ENCODE measurements at regions not wholly inside any gene's neighbourhood (a gene's known extent, or its start where the extent isn't known, plus 50 kb on each side); places are given as distances from the start of the nearest gene placed in this dataset.

DNA sequence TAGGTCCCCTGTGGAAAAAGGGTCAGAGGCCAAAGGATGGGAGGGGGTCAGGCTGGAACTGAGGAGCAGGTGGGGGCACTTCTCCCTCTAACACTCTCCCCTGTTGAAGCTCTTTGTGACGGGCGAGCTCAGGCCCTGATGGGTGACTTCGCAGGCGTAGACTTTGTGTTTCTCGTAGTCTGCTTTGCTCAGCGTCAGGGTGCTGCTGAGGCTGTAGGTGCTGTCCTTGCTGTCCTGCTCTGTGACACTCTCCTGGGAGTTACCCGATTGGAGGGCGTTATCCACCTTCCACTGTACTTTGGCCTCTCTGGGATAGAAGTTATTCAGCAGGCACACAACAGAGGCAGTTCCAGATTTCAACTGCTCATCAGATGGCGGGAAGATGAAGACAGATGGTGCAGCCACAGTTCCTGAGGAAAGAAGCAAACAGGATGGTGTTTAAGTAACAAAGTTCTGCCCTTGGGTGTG, 165.8 kb downstream of the RPIA start:
- H3K36me3 ChIP-seq (ENCODE audit: control insufficient read depth, insufficient read depth, low read length), result no peaks in the 10 kb centered on the region
- TF ChIP-seq, protein P1, sequence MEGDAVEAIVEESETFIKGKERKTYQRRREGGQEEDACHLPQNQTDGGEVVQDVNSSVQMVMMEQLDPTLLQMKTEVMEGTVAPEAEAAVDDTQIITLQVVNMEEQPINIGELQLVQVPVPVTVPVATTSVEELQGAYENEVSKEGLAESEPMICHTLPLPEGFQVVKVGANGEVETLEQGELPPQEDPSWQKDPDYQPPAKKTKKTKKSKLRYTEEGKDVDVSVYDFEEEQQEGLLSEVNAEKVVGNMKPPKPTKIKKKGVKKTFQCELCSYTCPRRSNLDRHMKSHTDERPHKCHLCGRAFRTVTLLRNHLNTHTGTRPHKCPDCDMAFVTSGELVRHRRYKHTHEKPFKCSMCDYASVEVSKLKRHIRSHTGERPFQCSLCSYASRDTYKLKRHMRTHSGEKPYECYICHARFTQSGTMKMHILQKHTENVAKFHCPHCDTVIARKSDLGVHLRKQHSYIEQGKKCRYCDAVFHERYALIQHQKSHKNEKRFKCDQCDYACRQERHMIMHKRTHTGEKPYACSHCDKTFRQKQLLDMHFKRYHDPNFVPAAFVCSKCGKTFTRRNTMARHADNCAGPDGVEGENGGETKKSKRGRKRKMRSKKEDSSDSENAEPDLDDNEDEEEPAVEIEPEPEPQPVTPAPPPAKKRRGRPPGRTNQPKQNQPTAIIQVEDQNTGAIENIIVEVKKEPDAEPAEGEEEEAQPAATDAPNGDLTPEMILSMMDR (IDR thresholded peaks at IDR 0.05; ENCODE audit: insufficient read depth, low read length, poor library complexity, severe bottlenecking), result no peak
- no peak overlapping the region for H3K4me3 ChIP-seq (ENCODE audit: low read depth, low read length)
- no peak for DNase-seq (ENCODE audit: low read depth)
- H3K27me3 ChIP-seq (ENCODE audit: control insufficient read depth, insufficient read depth, low read length), result no peaks in the 10 kb centered on the region

DNA sequence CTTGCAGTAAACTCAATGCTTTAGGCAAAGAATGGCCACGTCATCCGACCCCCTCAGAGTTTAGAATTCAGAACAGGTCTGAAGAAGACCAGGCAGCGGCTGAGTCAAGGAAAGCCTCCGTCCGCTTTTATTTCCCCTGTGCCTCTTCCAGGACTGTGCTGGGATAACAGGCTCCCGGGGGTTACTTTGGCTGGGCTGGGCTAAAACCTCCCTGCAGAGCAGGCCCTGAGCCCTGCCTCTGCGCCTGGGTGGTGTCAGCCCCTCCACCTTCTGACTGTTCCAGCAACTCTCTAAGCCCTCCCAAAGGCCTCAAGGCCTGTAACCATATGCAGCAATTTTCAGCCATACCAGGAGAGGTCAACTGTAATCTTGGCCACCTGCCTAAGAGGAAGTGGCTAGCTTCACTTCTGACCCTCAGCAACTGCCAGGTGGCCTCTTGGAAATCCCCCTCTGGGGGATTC, 166.5 kb downstream of the RPIA start:
- H3K27me3 ChIP-seq (ENCODE audit: control insufficient read depth, insufficient read depth, low read length), result no peaks in the 10 kb centered on the region
- peak; percentile 54 for DNase-seq (ENCODE audit: low read depth)
- no peak overlapping the region for H3K4me3 ChIP-seq (ENCODE audit: low read depth, low read length)
- no peaks in the 10 kb centered on the region for H3K36me3 ChIP-seq (ENCODE audit: control insufficient read depth, insufficient read depth, low read length)
- TF ChIP-seq, protein P1 (IDR thresholded peaks at IDR 0.05; ENCODE audit: insufficient read depth, low read length, poor library complexity, severe bottlenecking), result no peak

DNA sequence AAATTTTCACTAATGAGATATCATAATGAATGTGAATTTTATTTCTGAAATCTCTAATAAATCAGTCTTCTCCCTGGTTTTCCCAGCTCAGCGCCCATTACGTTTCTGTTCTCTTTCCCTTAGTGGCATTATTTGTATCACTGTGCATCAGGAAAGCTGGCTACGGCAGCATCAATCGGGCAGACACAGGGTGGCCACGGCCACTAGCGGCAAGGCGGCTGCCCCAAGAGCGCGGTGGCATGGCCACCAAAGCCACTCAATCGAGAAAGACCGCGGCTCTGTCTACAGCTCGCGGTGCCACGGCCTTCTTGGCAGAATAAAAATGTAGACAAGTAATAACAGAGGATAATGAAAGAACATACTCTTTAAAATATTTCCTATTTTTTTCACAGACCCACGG, 168.0 kb downstream of the RPIA start:
- TF ChIP-seq, protein P1 (IDR thresholded peaks at IDR 0.05; ENCODE audit: insufficient read depth, low read length, poor library complexity, severe bottlenecking), result no peak
- Histone ChIP-seq H3K4me3 (ENCODE audit: low read depth, low read length) (no peak overlapping the region), H3K36me3 (ENCODE audit: control insufficient read depth, insufficient read depth, low read length) (no peaks in the 10 kb centered on the region), H3K27me3 (ENCODE audit: control insufficient read depth, insufficient read depth, low read length) (no peaks in the 10 kb centered on the region)
- no peak for DNase-seq (ENCODE audit: low read depth)

DNA sequence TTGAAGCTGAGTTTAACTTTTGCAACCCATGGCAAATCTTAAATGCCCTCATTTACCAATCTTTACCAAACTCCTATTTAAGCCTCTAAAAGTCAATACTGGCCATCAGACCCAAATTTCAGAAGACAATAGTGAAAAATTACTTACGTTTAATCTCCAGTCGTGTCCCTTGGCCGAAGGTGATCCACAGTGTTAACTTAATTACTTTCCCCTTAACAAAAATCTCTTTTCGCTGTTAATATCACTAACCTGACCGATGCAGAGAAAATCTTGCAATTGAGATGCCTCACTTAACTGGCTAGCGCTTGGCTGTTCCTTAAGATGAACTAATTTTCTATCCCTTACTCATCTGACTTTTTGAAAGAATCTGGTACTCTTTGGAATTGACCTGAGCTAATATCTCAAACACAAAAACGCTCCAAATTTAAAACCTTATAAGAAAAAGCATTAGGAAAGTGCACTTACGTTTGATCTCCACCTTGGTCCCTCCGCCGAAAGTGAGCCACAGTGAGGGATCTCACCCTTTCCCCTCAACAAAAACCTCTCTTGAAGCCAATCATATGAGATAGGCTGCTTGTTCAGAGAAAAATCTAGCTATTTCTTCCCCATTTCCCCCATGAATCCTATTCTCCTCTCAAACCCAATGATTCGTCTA, 169.1 kb downstream of the RPIA start:
- Histone ChIP-seq H3K27me3 (ENCODE audit: control insufficient read depth, insufficient read depth, low read length) (peaks cover under 1% of the 10 kb centered on the region), H3K4me3 (ENCODE audit: low read depth, low read length) (no peak overlapping the region), H3K36me3 (ENCODE audit: control insufficient read depth, insufficient read depth, low read length) (no peaks in the 10 kb centered on the region)
- TF ChIP-seq, protein P1 (IDR thresholded peaks at IDR 0.05; ENCODE audit: insufficient read depth, low read length, poor library complexity, severe bottlenecking), result no peak
- DNase-seq (ENCODE audit: low read depth), result no peak

DNA sequence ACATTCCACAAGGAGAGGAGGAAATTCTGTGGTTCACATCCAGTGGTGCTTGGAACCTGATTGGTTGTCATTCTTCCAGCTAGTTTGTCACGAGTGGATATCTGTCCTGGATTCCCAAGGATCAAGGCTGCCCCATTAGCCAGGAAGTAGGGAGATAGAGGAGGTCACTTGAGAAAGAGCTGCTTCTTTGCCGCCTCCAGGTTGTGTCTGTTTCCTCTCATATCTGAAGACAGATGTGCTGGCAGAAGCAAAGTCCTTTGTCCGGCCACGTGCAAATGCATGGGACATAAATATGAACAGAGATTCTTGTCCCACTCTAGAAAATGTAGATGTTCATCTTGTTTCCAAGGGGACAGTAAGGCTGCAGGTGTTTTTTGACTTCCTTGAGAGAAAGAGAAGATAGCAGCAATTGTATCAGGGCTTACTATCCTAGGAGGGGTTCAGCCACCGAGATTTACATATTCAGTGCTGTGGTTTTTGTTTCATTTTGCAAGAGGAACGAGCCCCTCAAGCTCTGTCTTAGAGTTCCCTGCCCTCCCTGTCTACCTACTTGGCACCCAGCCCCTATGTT, 174.4 kb downstream of the RPIA start:
- no peak overlapping the region for H3K4me3 ChIP-seq (ENCODE audit: low read depth, low read length)
- peaks cover 3% of the 10 kb centered on the region for H3K27me3 ChIP-seq (ENCODE audit: control insufficient read depth, insufficient read depth, low read length)
- no peaks in the 10 kb centered on the region for H3K36me3 ChIP-seq (ENCODE audit: control insufficient read depth, insufficient read depth, low read length)
- TF ChIP-seq, protein P1 (IDR thresholded peaks at IDR 0.05; ENCODE audit: insufficient read depth, low read length, poor library complexity, severe bottlenecking), result no peak
- DNase-seq (ENCODE audit: low read depth), result no peak

Data from kidney epithelial cell (primary cell).